A549 (cell line): ENCODE measurements at regions not wholly inside any gene's neighbourhood (a gene's known extent, or its start where the extent isn't known, plus 50 kb on each side); places are given as distances from the start of the nearest gene placed in this dataset.

Experiments
- BHLHE40 ChIP-seq: IDR thresholded peaks from 2 replicates; pipeline ENCODE4 v1.6.1; 2012; ENCODE audit warnings: low read depth, low read length, inconsistent platforms
- CEBPB ChIP-seq, 2 experiments: fragments of >200 bp in 1 of 2; sonication (Bioruptor Twin) in 1 of 2; formaldehyde crosslinking in 1 of 2; IDR thresholded peaks; 2 replicates each; pipeline ENCODE4 v1.6.1; 2012 to 2016
- CTCF ChIP-seq: fragments of >200 bp; sonication (Bioruptor Twin); formaldehyde crosslinking; IDR thresholded peaks from 3 replicates; pipeline ENCODE4 v1.5.1; 2016
- ESRRA ChIP-seq: fragments of 150-350 bp; IDR thresholded peaks from 2 replicates; pipeline ENCODE4 v1.6.1; 2014; ENCODE audit warnings: mild to moderate bottlenecking, low read length, borderline replicate concordance
- JUNB ChIP-seq: fragments of >200 bp; sonication (Bioruptor Twin); formaldehyde crosslinking; IDR thresholded peaks from 2 replicates; pipeline ENCODE4 v1.6.1; 2016
- POLR2A ChIP-seq: IDR thresholded peaks from 2 replicates; pipeline ENCODE4 v1.6.1; 2012; ENCODE audit warnings: mild to moderate bottlenecking, low read length
- RAD21 ChIP-seq, 2 experiments: fragments of >200 bp in 1 of 2; sonication (Bioruptor Twin) in 1 of 2; formaldehyde crosslinking in 1 of 2; IDR thresholded peaks in 1 of 2; conservative IDR thresholded peaks in 1 of 2; 2 replicates in 1 of 2; 3 replicates in 1 of 2; pipeline ENCODE4 v1.6.1; 2012 to 2018; ENCODE audit warnings: inconsistent platforms in 1 of 2
- REST ChIP-seq: fragments of 200-600 bp; sonication (generic); IDR thresholded peaks from 2 replicates; pipeline ENCODE4 v1.6.1; 2016; ENCODE audit warnings: antibody characterized with exemption, mild to moderate bottlenecking, moderate library complexity
- RFX5 ChIP-seq: fragments of 450-650 bp; IDR thresholded peaks from 2 replicates; pipeline ENCODE4 v1.7.1; 2014; ENCODE audit warnings: antibody characterized with exemption, mild to moderate bottlenecking, moderate library complexity
- RNF2 ChIP-seq: fragments of 200-600 bp; sonication (generic); IDR thresholded peaks from 2 replicates; pipeline ENCODE4 v1.6.1; 2016; ENCODE audit warnings: low read depth, mild to moderate bottlenecking, antibody characterized with exemption, moderate library complexity, borderline replicate concordance
- USF2 ChIP-seq: fragments of 450-650 bp; IDR thresholded peaks from 2 replicates; pipeline ENCODE4 v1.6.1; 2014; ENCODE audit warnings: antibody characterized with exemption
- ZNF302 ChIP-seq: fragments of 250-450 bp; sonication (Bioruptor Pico); IDR thresholded peaks from 2 replicates; pipeline ENCODE4 v1.9.0; 2021; ENCODE audit warnings: inconsistent platforms, mild to moderate bottlenecking, moderate library complexity
- TF ChIP-seq, protein P1 (sequence below): IDR thresholded peaks from 2 replicates; pipeline ENCODE4 v1.6.1; 2012

GRCh38 chr11:70738661-70739060 is 340.3 kb downstream of the CTTN start:
- TF ChIP-seq USF2 (no peak), CTCF (no peak), JUNB (no peak), CEBPB (IDR thresholded peaks at IDR 0.05) (no peak), RAD21 (conservative IDR thresholded peaks at IDR 0.05 in 1 of 2, IDR thresholded peaks at IDR 0.05 in 1 of 2) (no peak), POLR2A (no peak), RFX5 (no peak), RNF2 (no peak), BHLHE40 (no peak), ZNF302 (CRISPR knock-in tag) (no peak), REST (no peak), ESRRA (no peak)
- TF ChIP-seq, protein P1, sequence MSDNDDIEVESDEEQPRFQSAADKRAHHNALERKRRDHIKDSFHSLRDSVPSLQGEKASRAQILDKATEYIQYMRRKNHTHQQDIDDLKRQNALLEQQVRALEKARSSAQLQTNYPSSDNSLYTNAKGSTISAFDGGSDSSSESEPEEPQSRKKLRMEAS: no peak
